HL-60/S4 treated with retinoic acid at 250 ng/mL for 4 days and 3 days (cell line): ENCODE measurements at regions not wholly inside any gene's neighbourhood (a gene's known extent, or its start where the extent isn't known, plus 50 kb on each side); places are given as distances from the start of the nearest gene placed in this dataset.

ENCODE experiments used
- in situ Hi-C: fragments of 300-500 bp; cut with MboI; formaldehyde crosslinking; loops from 2 replicates; pipeline ENCODE4 v1.7.0; 2022; ENCODE audit warnings: low sequenced_read_pairs

DNA sequence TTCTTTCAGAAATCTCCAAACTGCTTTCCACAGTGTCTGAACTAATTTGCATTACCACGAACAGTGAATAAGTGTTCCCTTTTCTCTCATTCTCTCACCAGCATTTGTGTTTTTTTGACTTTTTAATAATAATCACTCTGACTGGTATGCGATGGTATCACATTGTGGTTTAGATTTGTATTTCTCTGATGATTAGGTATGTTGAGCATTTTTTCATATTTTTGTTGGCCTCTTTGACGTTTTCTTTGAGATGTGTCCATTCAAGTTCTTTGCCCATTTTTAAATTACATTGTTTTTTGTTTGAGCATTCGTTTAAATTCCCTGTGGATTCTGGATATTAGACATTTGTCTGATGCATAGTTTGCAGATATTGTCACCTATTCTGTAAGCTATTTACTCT lies 1639.6 kb upstream of the TENM4 start:
- in situ Hi-C loops, result no loop called here

DNA sequence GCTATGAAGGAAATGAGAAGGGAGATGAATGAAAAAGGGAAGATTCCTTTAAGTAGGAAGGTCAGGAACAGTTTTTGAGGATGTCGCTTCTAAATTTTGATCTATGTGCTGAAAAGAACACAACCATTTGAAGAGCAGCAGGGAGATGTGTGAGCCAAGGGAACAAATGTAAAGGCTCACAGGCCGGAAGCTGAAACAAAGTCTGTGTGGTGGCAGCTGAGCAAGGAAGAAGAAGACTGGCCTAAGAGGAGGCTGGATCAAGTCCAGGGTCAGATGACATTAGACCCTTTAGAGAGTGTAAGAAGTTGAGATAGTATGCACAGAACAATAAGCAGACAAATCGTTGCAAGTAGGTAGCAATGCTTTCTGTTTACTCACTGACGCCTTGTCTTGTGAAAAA lies 1631.4 kb upstream of the TENM4 start:
- in situ Hi-C loops, result no loop called here

DNA sequence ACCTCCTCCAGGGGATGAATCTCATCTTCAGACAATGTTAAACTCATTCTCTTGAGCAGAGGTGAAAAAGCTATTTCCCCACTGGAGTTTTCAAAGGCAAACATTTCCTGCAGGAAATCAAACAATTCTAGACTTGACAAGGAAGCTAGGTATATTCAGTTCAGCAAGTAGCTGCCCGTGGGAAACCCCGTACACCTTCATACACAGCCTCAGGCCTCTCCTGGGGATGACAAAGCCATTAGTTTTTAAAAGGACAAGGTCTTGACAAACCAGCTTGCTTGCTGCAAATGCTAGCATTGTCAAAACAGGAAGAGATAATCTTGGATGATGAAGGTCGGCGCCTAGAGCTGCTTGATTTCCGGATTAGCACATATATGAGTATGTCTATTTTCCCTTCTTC lies 1630.8 kb upstream of the TENM4 start:
- in situ Hi-C loops, result no loop called here

DNA sequence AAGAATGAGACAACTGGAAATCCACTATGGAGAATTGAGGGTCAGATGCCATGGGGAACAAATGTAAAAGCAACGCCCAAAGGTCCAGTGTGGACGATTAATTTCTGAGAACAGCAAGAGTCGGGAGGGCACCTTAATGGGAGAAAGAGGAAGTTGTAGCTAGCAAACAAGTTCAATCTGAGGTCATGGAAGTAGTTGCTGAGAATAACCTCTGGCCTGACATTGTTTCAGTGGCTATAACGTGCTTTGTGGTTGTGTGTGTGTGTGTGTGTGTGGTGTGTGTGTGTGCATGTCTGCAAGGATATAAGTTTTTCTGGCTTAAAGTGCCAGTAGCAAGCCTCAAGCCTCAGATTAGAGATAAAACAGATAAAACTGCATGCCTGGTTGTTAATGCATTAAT lies 1630.1 kb upstream of the TENM4 start:
- in situ Hi-C loops, result no loop called here

DNA sequence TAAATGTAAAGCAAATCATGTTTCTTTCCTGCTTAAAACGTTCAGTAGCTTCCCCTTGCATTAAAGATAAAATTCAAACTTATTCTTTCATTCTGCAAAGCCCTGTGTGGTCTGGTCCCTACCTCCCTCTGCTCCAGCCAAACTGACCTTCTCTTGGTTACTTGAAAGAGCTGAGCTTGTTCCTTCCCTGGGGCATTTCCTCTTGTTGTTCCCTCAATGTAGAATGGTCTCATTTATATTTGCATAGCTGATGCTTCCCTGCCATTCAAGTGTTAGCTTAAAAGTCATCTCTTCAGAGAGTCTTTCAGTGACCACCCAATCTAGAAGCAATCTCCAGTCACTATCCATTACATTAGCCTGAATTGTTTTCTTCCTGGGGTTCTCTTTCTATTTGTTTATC lies 1618.5 kb upstream of the TENM4 start:
- in situ Hi-C loops, result no loop called here

DNA sequence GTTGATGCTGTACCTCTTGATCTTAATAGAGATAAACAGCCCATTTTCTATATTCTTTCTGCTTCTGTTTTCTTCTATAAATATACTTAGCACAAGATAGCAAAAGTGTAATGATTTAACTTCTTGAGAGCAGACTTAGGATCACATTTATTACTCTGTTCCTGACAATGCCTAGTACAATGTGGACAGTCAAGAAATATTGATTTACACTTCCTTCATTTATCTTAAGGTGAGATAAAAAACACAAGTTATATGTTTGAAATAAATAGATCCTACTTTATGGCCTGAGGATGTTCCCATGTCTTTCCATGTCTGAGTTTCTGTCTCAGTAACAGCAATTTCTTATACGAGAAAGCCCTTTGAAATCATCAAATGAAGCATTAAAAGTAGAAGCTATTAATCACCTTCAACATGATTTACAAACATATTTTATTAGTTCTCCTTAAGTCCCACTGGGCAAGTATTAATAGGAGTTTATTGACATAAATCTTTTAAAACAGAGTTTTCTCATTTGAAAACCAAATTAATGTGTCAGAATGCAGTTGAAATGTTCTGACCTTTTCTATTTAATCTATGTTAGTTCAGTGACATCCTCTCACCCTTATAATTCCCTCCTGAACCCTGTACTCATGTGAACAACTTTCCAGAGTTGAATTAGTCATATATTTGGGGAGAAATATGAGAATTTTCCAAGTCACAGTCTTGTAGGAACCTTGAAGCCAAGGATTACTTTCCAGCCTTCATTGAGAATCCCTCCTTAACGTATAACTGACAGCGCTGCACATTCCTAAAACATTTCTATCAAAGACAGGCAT lies 1611.7 kb upstream of the TENM4 start:
- in situ Hi-C loops, result no loop called here

- in situ Hi-C loops, result no loop called here
Measured at GRCh38 chr11:81039916-81040524, 1599.2 kb upstream of the TENM4 start.

- in situ Hi-C loops, result no loop called here
Measured at GRCh38 chr11:81036168-81036870, 1595.5 kb upstream of the TENM4 start.

DNA sequence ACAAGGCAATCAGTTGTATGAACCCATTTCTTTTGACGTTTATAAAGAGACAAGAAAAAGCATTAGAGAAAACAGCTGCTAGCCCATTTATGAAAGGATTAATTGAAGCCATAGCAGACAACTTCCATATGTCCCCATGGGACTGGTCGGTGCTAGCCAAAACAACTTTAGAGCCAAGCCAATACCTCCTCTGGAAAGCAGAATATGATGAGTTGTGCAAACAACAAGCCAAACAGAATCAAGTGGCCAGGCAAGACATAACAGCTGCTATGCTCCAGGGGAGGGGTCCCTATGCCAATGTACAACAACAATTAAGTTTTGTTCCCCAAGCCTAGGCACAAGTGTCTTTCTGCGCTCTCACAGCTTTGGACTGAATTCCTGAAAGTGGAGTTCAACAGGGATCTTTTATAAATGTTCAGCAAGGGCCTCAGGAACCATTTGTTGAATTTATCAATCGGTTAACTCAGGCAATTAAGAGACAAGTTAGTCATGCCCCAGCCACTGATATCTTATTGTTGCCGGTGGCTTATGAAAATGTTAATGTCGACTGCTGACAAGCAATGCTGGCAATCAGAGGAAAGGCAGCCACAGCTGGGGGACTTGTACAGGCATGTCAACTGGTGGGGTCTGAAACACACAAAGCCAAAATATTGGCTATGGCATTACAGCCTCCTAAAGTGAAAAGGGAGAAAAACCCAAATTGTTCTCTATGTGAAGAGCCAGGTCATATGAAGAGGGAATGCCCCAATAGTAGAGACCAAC lies 1593.1 kb upstream of the TENM4 start:
- in situ Hi-C loops, result no loop called here

- in situ Hi-C loops, result no loop called here
Measured at GRCh38 chr11:81032906-81033305, 1592.1 kb upstream of the TENM4 start.

DNA sequence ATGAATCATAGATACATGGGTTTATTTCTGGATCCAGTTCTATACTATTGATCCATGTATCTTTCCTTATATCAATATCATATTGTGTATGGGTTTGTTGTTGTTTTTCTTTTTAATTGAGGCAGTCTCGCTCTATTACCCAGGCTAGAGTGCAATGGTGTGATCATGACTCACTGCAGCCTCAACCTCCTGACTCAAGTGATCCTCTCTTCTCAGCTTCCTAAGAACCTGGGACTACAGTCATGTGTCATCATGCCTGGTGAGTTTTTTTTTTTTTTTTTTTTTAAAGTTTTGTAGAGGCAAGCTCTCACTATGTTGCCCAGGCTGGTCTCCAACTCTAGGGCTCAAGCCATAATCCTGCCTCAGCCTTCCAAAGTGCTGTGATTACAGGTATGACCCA lies 1589.4 kb upstream of the TENM4 start:
- in situ Hi-C loops, result no loop called here

GRCh38 chr11:81026032-81026431 lies 1585.2 kb upstream of the TENM4 start:
- in situ Hi-C loops, result no loop called here

- in situ Hi-C loops, result no loop called here
Measured at GRCh38 chr11:81022057-81022456, 1581.2 kb upstream of the TENM4 start.

- in situ Hi-C loops, result no loop called here
Measured at GRCh38 chr11:81010631-81011030, 1569.8 kb upstream of the TENM4 start.

DNA sequence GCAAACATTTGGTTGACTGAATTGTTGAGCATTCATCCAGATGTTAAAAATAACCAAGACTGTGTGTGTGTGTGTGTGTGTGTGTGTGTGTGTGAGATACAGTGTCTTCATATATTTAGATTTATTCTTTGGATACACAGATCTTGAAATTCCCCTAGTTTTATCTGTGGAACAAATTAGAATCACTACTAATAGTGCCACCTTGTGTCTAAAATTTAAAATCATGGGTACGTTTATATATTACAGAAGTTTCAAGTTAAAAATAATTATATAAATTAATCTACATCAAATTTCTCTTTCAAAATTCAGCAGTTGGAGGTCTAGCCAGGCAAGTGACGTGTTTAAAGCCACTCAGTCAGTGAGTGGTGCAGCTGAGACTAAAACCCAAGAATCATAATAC lies 1566.2 kb upstream of the TENM4 start:
- in situ Hi-C loops, result no loop called here

DNA sequence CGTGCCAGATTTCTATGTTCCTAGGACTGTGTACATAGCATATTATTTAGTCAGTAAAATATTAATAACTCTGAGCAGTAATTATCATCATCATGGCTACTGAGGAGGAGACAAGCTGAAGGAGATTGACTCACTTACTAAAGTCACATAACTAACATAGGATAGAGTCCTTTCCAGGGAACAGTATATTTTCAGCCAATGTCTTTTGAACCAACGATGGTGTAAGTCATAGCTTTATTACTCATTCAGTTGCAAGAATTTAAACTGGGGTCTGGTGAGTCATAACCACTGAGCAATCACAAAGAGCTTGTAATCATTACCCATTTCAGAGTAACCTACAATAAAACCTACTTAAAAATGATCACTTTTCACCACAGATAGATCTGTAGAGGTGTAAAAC lies 1564.8 kb upstream of the TENM4 start:
- in situ Hi-C loops, result no loop called here

- in situ Hi-C loops, result no loop called here
Measured at GRCh38 chr11:81004576-81004975, 1563.7 kb upstream of the TENM4 start.

DNA sequence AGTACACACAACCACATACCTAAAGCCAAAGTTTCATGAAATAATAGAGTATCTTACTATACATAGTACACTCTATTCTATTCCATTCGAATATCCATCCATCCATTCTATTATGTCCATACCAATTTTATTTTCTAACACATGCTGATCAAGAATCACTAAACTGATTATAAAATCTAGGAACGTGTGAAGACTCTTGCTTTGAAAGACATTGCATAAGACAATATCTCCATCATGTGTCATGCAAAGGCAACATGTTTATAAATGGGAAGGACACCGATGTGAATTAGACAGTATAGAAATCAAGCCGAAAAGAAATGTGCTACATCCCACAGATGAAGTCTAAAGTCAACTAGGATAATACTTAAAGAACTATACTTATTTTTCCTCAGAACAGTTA lies 1561.5 kb upstream of the TENM4 start:
- in situ Hi-C loops, result no loop called here

DNA sequence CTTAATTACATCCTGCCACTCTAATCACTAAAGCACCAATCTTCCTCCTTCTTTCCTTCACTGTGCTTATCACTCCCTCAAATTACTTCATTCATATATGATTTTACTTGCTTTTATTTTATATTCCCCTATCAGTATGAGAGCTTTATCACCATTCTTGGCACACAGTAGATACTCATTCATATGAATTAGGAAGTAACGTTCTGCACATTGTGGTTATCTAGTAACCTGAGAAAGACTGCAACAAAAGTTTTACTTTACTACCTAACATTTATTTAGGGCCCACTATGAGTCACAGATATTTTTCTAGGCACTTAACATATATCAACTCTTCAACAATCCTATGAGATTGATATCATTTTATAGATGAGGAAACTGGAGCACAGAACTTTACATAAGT lies 1559.9 kb upstream of the TENM4 start:
- in situ Hi-C loops, result no loop called here

DNA sequence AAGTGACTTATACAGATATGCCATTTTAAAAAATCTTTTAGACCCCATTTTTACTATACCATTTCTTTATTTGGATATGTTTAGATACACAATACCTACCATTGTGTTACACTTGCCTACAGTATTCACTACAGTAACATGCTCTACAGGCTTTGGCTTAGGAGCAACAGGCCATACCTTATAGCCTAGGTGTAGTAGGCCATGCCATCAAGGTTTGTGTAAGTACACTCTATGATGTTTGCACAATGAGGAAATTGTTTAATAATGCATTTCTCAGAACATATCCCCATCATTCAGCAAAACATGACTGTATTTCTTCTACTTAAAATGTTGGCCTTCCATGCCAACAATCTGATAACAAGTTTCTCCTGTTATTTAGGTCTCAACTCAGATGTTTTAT lies 1559.5 kb upstream of the TENM4 start:
- in situ Hi-C loops, result no loop called here

GRCh38 chr11:80995523-80995922 lies 1554.7 kb upstream of the TENM4 start:
- in situ Hi-C loops, result no loop called here
